ENCODE measurements at regions not wholly inside any gene's neighbourhood (a gene's known extent, or its start where the extent isn't known, plus 50 kb on each side); places are given as distances from the start of the nearest gene placed in this dataset.

DNA sequence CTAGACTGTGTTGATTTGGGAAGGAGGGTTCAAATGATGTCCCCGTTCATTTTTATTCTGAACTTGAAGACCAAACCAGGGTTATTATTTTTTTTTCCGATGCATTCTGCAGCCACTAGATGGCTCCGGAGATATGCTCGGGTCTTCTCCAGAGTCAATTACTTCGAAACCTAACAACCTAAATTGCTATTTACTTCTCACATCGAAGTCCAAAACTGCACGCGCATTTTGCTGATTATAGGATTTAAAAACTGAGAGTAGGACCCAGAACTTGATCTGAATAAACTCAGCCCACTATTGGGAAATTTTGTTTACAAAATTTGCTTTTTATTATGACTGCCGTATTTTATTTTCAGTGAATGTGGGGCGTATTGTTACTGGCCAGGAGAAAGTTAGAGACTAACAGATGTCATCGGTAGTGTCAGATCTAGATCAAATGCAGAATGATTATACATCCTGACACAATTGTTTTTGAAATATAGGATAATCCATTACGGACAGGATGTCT, 263.8 kb downstream of the HS3ST3A1 start:
- TF ChIP-seq, protein P1, sequence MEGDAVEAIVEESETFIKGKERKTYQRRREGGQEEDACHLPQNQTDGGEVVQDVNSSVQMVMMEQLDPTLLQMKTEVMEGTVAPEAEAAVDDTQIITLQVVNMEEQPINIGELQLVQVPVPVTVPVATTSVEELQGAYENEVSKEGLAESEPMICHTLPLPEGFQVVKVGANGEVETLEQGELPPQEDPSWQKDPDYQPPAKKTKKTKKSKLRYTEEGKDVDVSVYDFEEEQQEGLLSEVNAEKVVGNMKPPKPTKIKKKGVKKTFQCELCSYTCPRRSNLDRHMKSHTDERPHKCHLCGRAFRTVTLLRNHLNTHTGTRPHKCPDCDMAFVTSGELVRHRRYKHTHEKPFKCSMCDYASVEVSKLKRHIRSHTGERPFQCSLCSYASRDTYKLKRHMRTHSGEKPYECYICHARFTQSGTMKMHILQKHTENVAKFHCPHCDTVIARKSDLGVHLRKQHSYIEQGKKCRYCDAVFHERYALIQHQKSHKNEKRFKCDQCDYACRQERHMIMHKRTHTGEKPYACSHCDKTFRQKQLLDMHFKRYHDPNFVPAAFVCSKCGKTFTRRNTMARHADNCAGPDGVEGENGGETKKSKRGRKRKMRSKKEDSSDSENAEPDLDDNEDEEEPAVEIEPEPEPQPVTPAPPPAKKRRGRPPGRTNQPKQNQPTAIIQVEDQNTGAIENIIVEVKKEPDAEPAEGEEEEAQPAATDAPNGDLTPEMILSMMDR (IDR thresholded peaks at IDR 0.05; ENCODE audit: low read depth, low read length): peak; percentile 56
- no peak for TF ChIP-seq EZH2phosphoT487 (IDR thresholded peaks at IDR 0.05; ENCODE audit: low read depth)
